Right ventricle myocardium superior (tissue), 1 donor: ENCODE measurements at regions not wholly inside any gene's neighbourhood (a gene's known extent, or its start where the extent isn't known, plus 50 kb on each side); places are given as distances from the start of the nearest gene placed in this dataset.
"Not testable (repeated sequence)": the region's sequence is repeated elsewhere in the genome, so short reads cannot be mapped to it uniquely, and the experiment has no call there.

Experiments
- ATAC-seq: fragments of 200-7000 bp; cut with Tn5 transposase; one replicate; pipeline ENCODE4 v1.9.1; 2020; ENCODE audit warnings: mild to moderate bottlenecking; ENCODE audit not compliant: poor library complexity
- DNase-seq: peaks from one replicate; pipeline ENCODE4 v3.0.0-alpha.2; 2020
- intact Hi-C: fragments of 100-400 bp; cut with DNase I; formaldehyde crosslinking; loops from one replicate; pipeline ENCODE4 v1.11.2; 2022
- donor health status: DM: no; HTN: yes; CAD: no; lungs with severe emphysema.

DNA sequence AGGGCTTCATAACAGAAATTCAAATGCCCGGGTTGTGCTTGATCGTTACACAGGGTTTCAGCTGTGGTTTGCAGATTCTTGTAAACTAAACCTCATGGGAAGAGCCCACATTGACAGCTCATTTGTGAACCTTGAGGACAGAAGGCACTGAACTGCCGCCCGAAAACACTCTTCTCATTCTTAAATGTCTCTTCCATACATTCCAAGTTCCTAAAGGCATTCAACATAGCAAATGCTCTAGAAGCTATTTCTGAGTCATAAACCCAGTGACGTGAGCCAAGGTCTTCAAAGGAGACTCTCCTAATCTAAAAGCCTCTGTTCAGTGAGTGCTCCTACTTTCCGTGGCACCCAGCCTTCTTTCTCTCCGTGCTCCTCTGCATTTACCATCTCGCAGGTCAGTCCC, 737.8 kb upstream of the FRG1 start:
- intact Hi-C loops: no loop called here
- DNase-seq: no peak
- ATAC-seq: no peak

- no peak for ATAC-seq
- no peak for DNase-seq
- intact Hi-C loops: no loop called here
Measured at GRCh38 chr4:189204616-189205015, 736.1 kb upstream of the FRG1 start.

- DNase-seq: no peak
- intact Hi-C loops: no loop called here
- ATAC-seq: no peak
Measured at GRCh38 chr4:189206953-189207352, 733.7 kb upstream of the FRG1 start.

DNA sequence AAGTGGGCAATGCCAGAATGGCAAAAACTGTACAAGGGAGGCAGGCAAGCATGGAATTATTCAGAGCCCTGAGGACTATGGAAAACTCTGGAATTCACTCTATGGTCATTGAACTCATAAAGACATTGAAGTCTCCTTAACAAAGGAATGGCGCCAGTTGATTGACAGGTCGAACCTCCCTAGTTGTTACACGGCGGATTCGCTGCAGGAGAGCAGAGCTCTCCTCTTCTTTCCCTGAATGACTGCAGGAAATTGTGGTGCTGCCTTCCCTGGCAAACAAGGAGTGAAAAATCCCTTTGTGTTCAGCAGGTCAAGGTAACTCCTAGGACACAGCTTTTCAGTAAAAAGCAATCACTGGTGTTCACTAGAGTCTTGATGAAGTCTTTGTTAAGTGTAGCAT, 732.8 kb upstream of the FRG1 start:
- ATAC-seq (no peak), DNase-seq (no peak)
- intact Hi-C loops: no loop called here

- intact Hi-C loops: no loop called here
- DNase-seq (no peak), ATAC-seq (no peak)
Measured at GRCh38 chr4:189215574-189215973, 725.1 kb upstream of the FRG1 start.

DNA sequence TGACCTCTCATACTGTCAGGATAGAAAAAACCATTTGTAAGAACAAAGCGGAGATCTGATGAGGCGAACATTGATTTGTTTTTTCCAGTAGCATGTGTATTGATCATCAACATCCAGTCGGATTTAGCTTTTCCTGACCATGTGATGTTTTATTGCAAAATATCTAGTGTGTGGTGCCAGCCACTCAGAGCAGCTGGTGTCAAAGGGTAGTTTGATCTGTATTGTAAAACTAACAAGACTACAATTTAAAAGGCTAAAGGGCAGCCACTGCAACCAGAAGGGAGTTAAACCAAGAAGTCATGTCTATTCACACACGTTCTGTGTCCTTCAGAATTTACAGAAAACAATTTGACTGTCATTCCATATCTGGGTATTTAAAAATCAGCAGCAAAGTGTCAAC, 719.0 kb upstream of the FRG1 start:
- no peak for ATAC-seq
- intact Hi-C loops: no loop called here
- DNase-seq: no peak

GRCh38 chr4:189228726-189229125, 711.9 kb upstream of the FRG1 start:
- intact Hi-C loops: no loop called here
- no peak for DNase-seq
- ATAC-seq: no peak

- no peak for ATAC-seq
- no peak for DNase-seq
- intact Hi-C loops: no loop called here
Measured at GRCh38 chr4:189232274-189232673, 708.4 kb upstream of the FRG1 start.

- ATAC-seq, intact Hi-C loops, DNase-seq: not testable (repeated sequence)
Measured at GRCh38 chr4:189233754-189234153, 706.9 kb upstream of the FRG1 start.

DNA sequence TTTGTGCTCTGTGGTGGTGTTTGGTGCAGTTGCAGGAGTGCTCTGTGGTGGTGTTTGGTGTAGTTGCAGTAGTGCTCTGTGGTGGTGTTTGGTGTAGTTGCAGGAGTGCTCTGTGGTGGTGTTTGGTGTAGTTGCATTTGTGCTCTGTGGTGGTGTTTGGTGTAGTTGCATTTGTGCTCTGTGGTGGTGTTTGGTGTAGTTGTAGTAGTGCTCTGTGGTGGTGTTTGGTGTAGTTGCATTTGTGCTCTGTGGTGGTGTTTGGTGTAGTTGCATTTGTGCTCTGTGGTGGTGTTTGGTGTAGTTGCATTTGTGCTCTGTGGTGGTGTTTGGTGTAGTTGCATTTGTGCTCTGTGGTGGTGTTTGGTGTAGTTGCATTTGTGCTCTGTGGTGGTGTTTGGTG, 705.7 kb upstream of the FRG1 start:
- intact Hi-C loops, DNase-seq, ATAC-seq: not testable (repeated sequence)

GRCh38 chr4:189235599-189235998, 705.1 kb upstream of the FRG1 start:
- no peak for ATAC-seq
- no peak for DNase-seq
- intact Hi-C loops: no loop called here

GRCh38 chr4:189236321-189236720, 704.4 kb upstream of the FRG1 start:
- ATAC-seq, DNase-seq, intact Hi-C loops: not testable (repeated sequence)

GRCh38 chr4:189237340-189237739, 703.3 kb upstream of the FRG1 start:
- ATAC-seq: no peak
- no peak for DNase-seq
- intact Hi-C loops: no loop called here

DNA sequence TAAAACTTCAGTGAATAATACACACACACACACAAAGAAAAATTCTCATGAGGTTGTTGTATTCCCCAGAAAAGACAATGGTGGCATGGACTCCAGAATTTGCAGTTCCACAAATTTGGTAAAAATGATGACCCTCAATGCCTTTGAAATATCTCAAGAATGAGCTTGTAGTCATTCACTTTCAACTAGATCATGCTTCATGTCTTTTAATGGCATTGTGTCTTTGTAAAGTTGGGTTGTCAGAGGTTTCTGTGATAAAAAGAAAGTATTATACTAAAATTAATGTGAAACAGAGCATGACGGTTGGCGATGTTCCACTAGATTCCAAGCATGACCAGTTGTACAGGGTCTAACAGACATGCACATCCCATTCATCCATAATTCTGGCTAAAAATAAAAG, 685.0 kb upstream of the FRG1 start:
- no peak for DNase-seq
- intact Hi-C loops: no loop called here
- no peak for ATAC-seq

DNA sequence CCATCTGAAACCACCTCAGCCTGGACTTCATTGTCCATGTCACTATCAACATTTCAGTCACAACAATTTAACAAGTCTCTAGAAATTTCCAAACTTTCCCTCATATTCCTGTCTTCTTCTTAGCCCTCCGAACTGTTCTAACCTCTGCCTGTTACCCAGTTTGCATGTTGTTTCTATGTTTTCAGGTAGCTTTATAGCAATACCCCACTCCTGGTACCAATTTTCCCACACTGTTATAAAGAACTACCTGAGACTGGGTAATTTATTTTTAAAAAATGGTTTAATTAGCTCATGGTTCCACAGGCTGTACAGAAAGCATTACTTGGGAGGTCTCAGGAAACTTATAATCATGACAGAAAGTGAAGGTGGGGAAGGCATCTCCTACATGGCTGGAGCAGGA, 679.2 kb upstream of the FRG1 start:
- ATAC-seq: no peak
- no peak for DNase-seq
- intact Hi-C loops: no loop called here

GRCh38 chr4:189265515-189265914, 675.2 kb upstream of the FRG1 start:
- ATAC-seq (no peak), DNase-seq (no peak)
- intact Hi-C loops: no loop called here

DNA sequence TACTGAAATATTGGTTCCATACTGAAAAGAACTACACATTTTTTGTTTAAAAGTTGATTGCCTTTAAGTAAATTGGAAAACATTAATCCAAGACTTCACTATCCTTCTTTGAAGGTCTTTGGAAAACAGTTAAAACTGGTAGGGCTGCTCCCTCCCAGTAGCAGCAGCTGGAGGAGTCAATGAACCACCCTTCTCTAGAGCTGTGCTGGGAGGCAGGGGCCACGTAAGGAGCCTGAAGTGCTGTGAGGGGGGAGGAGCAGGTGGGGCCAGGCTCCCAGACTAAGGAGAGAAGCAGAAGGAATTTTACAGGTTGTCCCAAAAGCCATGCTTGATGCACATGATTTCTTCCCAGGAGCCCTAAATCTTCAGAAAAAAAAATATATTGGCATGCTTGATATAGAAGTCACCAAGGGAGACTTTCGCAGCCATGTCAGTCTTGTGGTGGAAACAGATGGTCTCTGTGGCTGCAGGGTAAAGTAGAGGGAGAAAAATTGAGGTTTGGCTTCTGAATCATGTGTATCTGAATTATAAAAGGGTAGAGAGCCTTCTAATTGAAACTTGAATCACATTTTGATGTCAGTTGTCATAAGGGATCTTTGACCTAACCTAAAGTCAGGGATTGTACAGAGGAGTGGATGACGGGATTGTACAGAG, 673.2 kb upstream of the FRG1 start:
- DNase-seq: no peak
- intact Hi-C loops: no loop called here
- ATAC-seq: no peak

DNA sequence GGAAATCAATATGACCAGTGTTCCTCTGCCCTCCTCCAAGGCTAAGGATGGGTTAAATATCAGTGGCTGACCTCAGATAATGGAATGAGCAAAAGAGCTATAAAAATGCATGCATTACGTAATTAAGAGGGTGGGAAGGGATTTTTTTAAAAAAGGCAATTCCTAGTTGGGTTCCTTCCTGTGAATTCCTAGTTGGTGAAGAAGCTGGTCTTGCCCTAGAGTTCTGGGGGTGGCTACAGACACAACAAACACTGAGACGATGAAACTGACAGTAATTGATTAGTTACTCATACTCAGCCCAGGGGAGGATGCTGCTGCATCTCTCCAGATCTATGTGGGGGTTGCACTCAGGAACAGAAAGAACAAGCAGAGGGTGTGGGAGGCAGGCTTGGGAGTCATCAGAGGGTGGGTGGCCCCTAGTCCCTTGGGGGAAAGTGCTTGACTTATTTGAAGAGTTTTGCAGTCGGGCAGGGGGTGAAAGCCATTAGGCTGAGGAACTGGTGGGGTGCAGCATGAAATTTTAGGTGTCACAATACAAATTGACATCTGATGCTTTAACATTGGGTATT, 662.0 kb upstream of the FRG1 start:
- DNase-seq (no peak), ATAC-seq (no peak)
- intact Hi-C loops: no loop called here

DNA sequence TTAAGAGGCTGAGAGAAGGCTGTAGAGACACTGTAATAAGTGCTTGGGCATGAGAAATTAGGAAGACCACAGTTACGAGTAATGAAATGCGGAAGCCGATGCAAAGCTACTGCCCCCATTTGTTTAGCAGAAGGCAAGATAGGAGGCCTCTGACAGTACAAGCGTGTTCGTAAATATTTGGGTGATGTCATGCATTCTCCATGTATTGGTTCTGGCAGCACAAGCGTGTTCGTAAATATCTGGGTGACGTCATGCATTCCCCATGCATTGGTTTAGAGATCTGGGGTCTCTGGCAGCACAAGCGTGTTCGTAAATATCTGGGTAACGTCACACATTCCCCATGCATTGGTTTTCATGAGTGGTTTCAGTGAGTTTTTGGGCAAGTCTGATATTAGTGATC, 661.5 kb upstream of the FRG1 start:
- ATAC-seq: no peak
- DNase-seq: no peak
- intact Hi-C loops: no loop called here

GRCh38 chr4:189285377-189285776, 655.3 kb upstream of the FRG1 start:
- intact Hi-C loops: no loop called here
- ATAC-seq (no peak), DNase-seq (no peak)

GRCh38 chr4:189291939-189292338, 648.7 kb upstream of the FRG1 start:
- ATAC-seq: no peak
- intact Hi-C loops: no loop called here
- DNase-seq: no peak
